OCI-LY3 (cell line): ENCODE measurements at regions not wholly inside any gene's neighbourhood (a gene's known extent, or its start where the extent isn't known, plus 50 kb on each side); places are given as distances from the start of the nearest gene placed in this dataset.

Experiments
- H2AFZ ChIP-seq: fragments of 200-600, 300-600 bp; shearing (Covaris generic); 2 replicates; pipeline ENCODE4 v1.6.0; 2014; ENCODE audit warnings: antibody characterized with exemption, low read depth, low read length
- H3K27ac ChIP-seq: fragments of 200-600, 300-600 bp; sonication (generic); 2 replicates; pipeline ENCODE4 v1.5.1; 2014; ENCODE audit warnings: mild to moderate bottlenecking, low read length, moderate library complexity, mixed read lengths
- H3K27me3 ChIP-seq: fragments of 200-600, 300-600 bp; sonication (generic); 2 replicates; pipeline ENCODE4 v1.6.1; 2014; ENCODE audit warnings: low read depth, low read length, mixed read lengths
- H3K36me3 ChIP-seq: fragments of 200-600, 300-600 bp; sonication (generic); replicated peaks from 2 replicates; pipeline ENCODE3; 2014; ENCODE audit warnings: low read depth, low read length, mixed read lengths
- H3K4me1 ChIP-seq: fragments of 300-600, 200-600 bp; sonication (generic); 2 replicates; pipeline ENCODE4 v1.6.1; 2014; ENCODE audit warnings: low read length, mixed read lengths
- H3K4me2 ChIP-seq: fragments of 200-600, 300-600 bp; sonication (generic); 2 replicates; pipeline ENCODE4 v1.6.1; 2014; ENCODE audit warnings: low read length, mixed read lengths
- H3K4me3 ChIP-seq: fragments of 300-600, 200-600 bp; sonication (generic); 2 replicates; pipeline ENCODE4 v1.5.1; 2014; ENCODE audit warnings: antibody characterized with exemption, mild to moderate bottlenecking, low read length, moderate library complexity
- H3K79me2 ChIP-seq: fragments of 300-600, 200-600 bp; shearing (Covaris generic); 2 replicates; pipeline ENCODE4 v1.6.1; 2014; ENCODE audit warnings: mild to moderate bottlenecking, low read length, mixed read lengths
- H3K9ac ChIP-seq: fragments of 300-600, 200-600 bp; shearing (Covaris generic); 2 replicates; pipeline ENCODE4 v1.6.0; 2014; ENCODE audit warnings: mild to moderate bottlenecking, low read length, moderate library complexity
- H3K9me3 ChIP-seq: fragments of 200-600, 300-600 bp; shearing (Covaris generic); 2 replicates; pipeline ENCODE4 v1.6.1; 2014; ENCODE audit warnings: low read length, mixed read lengths; ENCODE audit not compliant: insufficient read depth
- H4K20me1 ChIP-seq: fragments of 200-600, 300-600 bp; sonication (generic); 2 replicates; pipeline ENCODE4 v1.6.1; 2016; ENCODE audit warnings: low read length, mixed read lengths; ENCODE audit not compliant: insufficient read depth
- CTCF ChIP-seq: fragments of 200-600, 300-600 bp; sonication (generic); IDR thresholded peaks from 2 replicates; pipeline ENCODE4 v1.5.1; 2014; ENCODE audit warnings: antibody characterized with exemption, low read length, low read depth
- EZH2phosphoT487 ChIP-seq: fragments of 200-600 bp; shearing (Covaris generic); IDR thresholded peaks from 2 replicates; pipeline ENCODE4 v1.6.1; 2018; ENCODE audit warnings: antibody characterized with exemption, mixed run types, low read depth

- Histone ChIP-seq H3K79me2 (no peaks in the 10 kb centered on the region), H3K4me3 (no peak overlapping the region), H3K27ac (no peak overlapping the region), H3K4me1 (no peaks in the 10 kb centered on the region), H3K27me3 (no peaks in the 10 kb centered on the region), H3K9ac (no peak overlapping the region), H2AFZ (no peak overlapping the region), H3K36me3 (no peaks in the 10 kb centered on the region), H3K4me2 (no peak overlapping the region), H3K9me3 (no peaks in the 10 kb centered on the region), H4K20me1 (no peaks in the 10 kb centered on the region)
- TF ChIP-seq CTCF: no peak
- no peak for TF ChIP-seq EZH2phosphoT487
Measured at GRCh38 chr2:234751275-234751973, 200.4 kb upstream of the SH3BP4 start.

GRCh38 chr2:234747833-234748559 lies 203.8 kb upstream of the SH3BP4 start:
- no peaks in the 10 kb centered on the region for H3K27me3 ChIP-seq

GRCh38 chr2:234747032-234747431 lies 204.8 kb upstream of the SH3BP4 start:
- H3K27ac ChIP-seq: no peak overlapping the region

More at GRCh38 chr2:234747833-234748559, 203.8 kb upstream of the SH3BP4 start:
- Histone ChIP-seq H3K9ac (no peak overlapping the region), H3K4me2 (no peak overlapping the region), H4K20me1 (no peaks in the 10 kb centered on the region), H3K79me2 (no peaks in the 10 kb centered on the region), H3K4me1 (no peaks in the 10 kb centered on the region), H3K36me3 (no peaks in the 10 kb centered on the region), H3K27ac (no peak overlapping the region), H3K9me3 (no peaks in the 10 kb centered on the region), H3K4me3 (no peak overlapping the region), H2AFZ (no peak overlapping the region)
- no peak for TF ChIP-seq EZH2phosphoT487
- no peak for TF ChIP-seq CTCF

More at GRCh38 chr2:234747032-234747431, 204.8 kb upstream of the SH3BP4 start:
- no peaks in the 10 kb centered on the region for H3K4me1 ChIP-seq
- no peaks in the 10 kb centered on the region for H3K36me3 ChIP-seq
- H4K20me1 ChIP-seq: no peaks in the 10 kb centered on the region
- H3K27me3 ChIP-seq: no peaks in the 10 kb centered on the region
- TF ChIP-seq EZH2phosphoT487: no peak
- no peak for TF ChIP-seq CTCF
- no peak overlapping the region for H2AFZ ChIP-seq
- H3K4me2 ChIP-seq: no peak overlapping the region
- H3K79me2 ChIP-seq: no peaks in the 10 kb centered on the region
- H3K4me3 ChIP-seq: no peak overlapping the region
- no peaks in the 10 kb centered on the region for H3K9me3 ChIP-seq
- no peak overlapping the region for H3K9ac ChIP-seq
